Glutamatergic neuron (in vitro differentiated cells): ENCODE measurements at regions not wholly inside any gene's neighbourhood (a gene's known extent, or its start where the extent isn't known, plus 50 kb on each side); places are given as distances from the start of the nearest gene placed in this dataset.

Experiments
- DNase-seq: peaks from one replicate; pipeline ENCODE4 v3.0.0; 2022
- H3K27ac Mint-ChIP-seq: one replicate; pipeline ENCODE4 v1.8.0; 2020; ENCODE audit warnings: mild to moderate bottlenecking, mixed read lengths, inconsistent platforms; ENCODE audit not compliant: unreplicated experiment
- H3K27me3 Mint-ChIP-seq: one replicate; pipeline ENCODE4 v1.8.0; 2020; ENCODE audit warnings: mild to moderate bottlenecking, moderate library complexity, mixed read lengths, inconsistent platforms; ENCODE audit not compliant: unreplicated experiment
- H3K36me3 Mint-ChIP-seq: one replicate; pipeline ENCODE4 v1.8.0; 2020; ENCODE audit warnings: mild to moderate bottlenecking, mixed read lengths, inconsistent platforms; ENCODE audit not compliant: unreplicated experiment
- H3K4me1 Mint-ChIP-seq: one replicate; pipeline ENCODE4 v1.8.0; 2020; ENCODE audit warnings: mild to moderate bottlenecking, low read depth, mixed read lengths, inconsistent platforms; ENCODE audit not compliant: unreplicated experiment
- H3K4me3 Mint-ChIP-seq: one replicate; pipeline ENCODE4 v1.8.0; 2020; ENCODE audit warnings: mild to moderate bottlenecking, mixed read lengths, inconsistent platforms; ENCODE audit not compliant: unreplicated experiment
- H3K9me3 Mint-ChIP-seq: one replicate; pipeline ENCODE4 v1.8.0; 2020; ENCODE audit warnings: mild to moderate bottlenecking, moderate library complexity, mixed read lengths, inconsistent platforms; ENCODE audit not compliant: unreplicated experiment
- CTCF ChIP-seq: fragments of 200-600 bp; sonication (generic); IDR thresholded peaks from one replicate; pipeline ENCODE4 v1.5.0; 2021; ENCODE audit not compliant: partially characterized antibody, unreplicated experiment

- Mint-ChIP-seq H3K4me3 (no peak overlapping the region), H3K9me3 (peaks cover 5% of the 10 kb centered on the region), H3K27me3 (peaks cover 6% of the 10 kb centered on the region), H3K4me1 (peaks cover 2% of the 10 kb centered on the region), H3K36me3 (peaks cover 5% of the 10 kb centered on the region), H3K27ac (no peak overlapping the region)
- no peak for TF ChIP-seq CTCF
- no peak for DNase-seq
Measured at GRCh38 chr15:79163395-79163794, 72.8 kb upstream of the RASGRF1 start.

- Mint-ChIP-seq H3K36me3 (peaks cover 5% of the 10 kb centered on the region), H3K27ac (no peak overlapping the region), H3K4me1 (peaks cover 2% of the 10 kb centered on the region), H3K4me3 (no peak overlapping the region), H3K9me3 (peaks cover 5% of the 10 kb centered on the region), H3K27me3 (peaks cover 6% of the 10 kb centered on the region)
- DNase-seq = no peak
- no peak for TF ChIP-seq CTCF
Measured at GRCh38 chr15:79161837-79162508, 71.4 kb upstream of the RASGRF1 start.

GRCh38 chr15:79160211-79160610 lies 69.6 kb upstream of the RASGRF1 start:
- Mint-ChIP-seq H3K4me1 (peaks cover 2% of the 10 kb centered on the region), H3K36me3 (no peaks in the 10 kb centered on the region), H3K27ac (no peak overlapping the region), H3K27me3 (peaks cover 6% of the 10 kb centered on the region), H3K9me3 (peaks cover 5% of the 10 kb centered on the region), H3K4me3 (no peak overlapping the region)
- no peak for TF ChIP-seq CTCF
- no peak for DNase-seq

- H3K4me3 Mint-ChIP-seq = no peak overlapping the region
- H3K27me3 Mint-ChIP-seq = peaks cover 3% of the 10 kb centered on the region
- peaks cover 5% of the 10 kb centered on the region for H3K9me3 Mint-ChIP-seq
- no peaks in the 10 kb centered on the region for H3K36me3 Mint-ChIP-seq
- no peak for TF ChIP-seq CTCF
- H3K4me1 Mint-ChIP-seq = peaks cover 2% of the 10 kb centered on the region
- no peak for DNase-seq
- H3K27ac Mint-ChIP-seq = no peak overlapping the region
Measured at GRCh38 chr15:79157631-79158592, 67.3 kb upstream of the RASGRF1 start.
